ENCODE measurements at regions not wholly inside any gene's neighbourhood (a gene's known extent, or its start where the extent isn't known, plus 50 kb on each side); places are given as distances from the start of the nearest gene placed in this dataset.

- no peaks in the 10 kb centered on the region for H3K27me3 ChIP-seq (ENCODE audit: insufficient read depth, poor library complexity, severe bottlenecking)
- H3K27ac ChIP-seq (replicated peaks) = no peak overlapping the region
- no peak overlapping the region for H3K4me3 ChIP-seq (replicated peaks; ENCODE audit: insufficient read depth, low read length)
- no peak for TF ChIP-seq SPI1 (IDR thresholded peaks at IDR 0.05; ENCODE audit: borderline replicate concordance, low read depth)
- no peak for TF ChIP-seq GABPA (IDR thresholded peaks at IDR 0.05; ENCODE audit: low read depth)
- TF ChIP-seq, protein P1, sequence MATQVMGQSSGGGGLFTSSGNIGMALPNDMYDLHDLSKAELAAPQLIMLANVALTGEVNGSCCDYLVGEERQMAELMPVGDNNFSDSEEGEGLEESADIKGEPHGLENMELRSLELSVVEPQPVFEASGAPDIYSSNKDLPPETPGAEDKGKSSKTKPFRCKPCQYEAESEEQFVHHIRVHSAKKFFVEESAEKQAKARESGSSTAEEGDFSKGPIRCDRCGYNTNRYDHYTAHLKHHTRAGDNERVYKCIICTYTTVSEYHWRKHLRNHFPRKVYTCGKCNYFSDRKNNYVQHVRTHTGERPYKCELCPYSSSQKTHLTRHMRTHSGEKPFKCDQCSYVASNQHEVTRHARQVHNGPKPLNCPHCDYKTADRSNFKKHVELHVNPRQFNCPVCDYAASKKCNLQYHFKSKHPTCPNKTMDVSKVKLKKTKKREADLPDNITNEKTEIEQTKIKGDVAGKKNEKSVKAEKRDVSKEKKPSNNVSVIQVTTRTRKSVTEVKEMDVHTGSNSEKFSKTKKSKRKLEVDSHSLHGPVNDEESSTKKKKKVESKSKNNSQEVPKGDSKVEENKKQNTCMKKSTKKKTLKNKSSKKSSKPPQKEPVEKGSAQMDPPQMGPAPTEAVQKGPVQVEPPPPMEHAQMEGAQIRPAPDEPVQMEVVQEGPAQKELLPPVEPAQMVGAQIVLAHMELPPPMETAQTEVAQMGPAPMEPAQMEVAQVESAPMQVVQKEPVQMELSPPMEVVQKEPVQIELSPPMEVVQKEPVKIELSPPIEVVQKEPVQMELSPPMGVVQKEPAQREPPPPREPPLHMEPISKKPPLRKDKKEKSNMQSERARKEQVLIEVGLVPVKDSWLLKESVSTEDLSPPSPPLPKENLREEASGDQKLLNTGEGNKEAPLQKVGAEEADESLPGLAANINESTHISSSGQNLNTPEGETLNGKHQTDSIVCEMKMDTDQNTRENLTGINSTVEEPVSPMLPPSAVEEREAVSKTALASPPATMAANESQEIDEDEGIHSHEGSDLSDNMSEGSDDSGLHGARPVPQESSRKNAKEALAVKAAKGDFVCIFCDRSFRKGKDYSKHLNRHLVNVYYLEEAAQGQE (IDR thresholded peaks at IDR 0.05; ENCODE audit: insufficient replicate concordance, low read depth) = no peak
- no peak for TF ChIP-seq CTCF (IDR thresholded peaks at IDR 0.05; ENCODE audit: insufficient read depth, low read length)
- TF ChIP-seq POLR2AphosphoS5 (IDR thresholded peaks at IDR 0.05; ENCODE audit: low read depth) = no peak
- no peak for DNase-seq (ENCODE audit: low read depth in 1 of 2, low spot score in 1 of 2)
Observed at GRCh38 chr6:90916968-90917367, 330.1 kb upstream of the MAP3K7 start.

- Histone ChIP-seq H3K4me3 (replicated peaks; ENCODE audit: insufficient read depth, low read length) (no peak overlapping the region), H3K27me3 (ENCODE audit: insufficient read depth, poor library complexity, severe bottlenecking) (no peaks in the 10 kb centered on the region), H3K27ac (replicated peaks) (no peak overlapping the region)
- DNase-seq (ENCODE audit: low read depth in 1 of 2, low spot score in 1 of 2) = no peak
- TF ChIP-seq POLR2AphosphoS5 (IDR thresholded peaks at IDR 0.05; ENCODE audit: low read depth) (no peak), SPI1 (IDR thresholded peaks at IDR 0.05; ENCODE audit: borderline replicate concordance, low read depth) (no peak), CTCF (IDR thresholded peaks at IDR 0.05; ENCODE audit: insufficient read depth, low read length) (no peak), GABPA (IDR thresholded peaks at IDR 0.05; ENCODE audit: low read depth) (no peak)
- TF ChIP-seq, protein P1 (IDR thresholded peaks at IDR 0.05; ENCODE audit: insufficient replicate concordance, low read depth) = no peak
Observed at GRCh38 chr6:90915224-90915915, 328.5 kb upstream of the MAP3K7 start.

GRCh38 chr6:90914312-90914711 is 327.4 kb upstream of the MAP3K7 start:
- DNase-seq (ENCODE audit: low read depth in 1 of 2, low spot score in 1 of 2) = no peak
- Histone ChIP-seq H3K27ac (replicated peaks) (no peak overlapping the region), H3K4me3 (replicated peaks; ENCODE audit: insufficient read depth, low read length) (no peak overlapping the region), H3K27me3 (ENCODE audit: insufficient read depth, poor library complexity, severe bottlenecking) (no peaks in the 10 kb centered on the region)
- TF ChIP-seq SPI1 (IDR thresholded peaks at IDR 0.05; ENCODE audit: borderline replicate concordance, low read depth) (no peak), CTCF (IDR thresholded peaks at IDR 0.05; ENCODE audit: insufficient read depth, low read length) (no peak), GABPA (IDR thresholded peaks at IDR 0.05; ENCODE audit: low read depth) (no peak), POLR2AphosphoS5 (IDR thresholded peaks at IDR 0.05; ENCODE audit: low read depth) (no peak)
- TF ChIP-seq, protein P1 (IDR thresholded peaks at IDR 0.05; ENCODE audit: insufficient replicate concordance, low read depth) = no peak
